ENCODE measurements at regions not wholly inside any gene's neighbourhood (a gene's known extent, or its start where the extent isn't known, plus 50 kb on each side); places are given as distances from the start of the nearest gene placed in this dataset.

DNA sequence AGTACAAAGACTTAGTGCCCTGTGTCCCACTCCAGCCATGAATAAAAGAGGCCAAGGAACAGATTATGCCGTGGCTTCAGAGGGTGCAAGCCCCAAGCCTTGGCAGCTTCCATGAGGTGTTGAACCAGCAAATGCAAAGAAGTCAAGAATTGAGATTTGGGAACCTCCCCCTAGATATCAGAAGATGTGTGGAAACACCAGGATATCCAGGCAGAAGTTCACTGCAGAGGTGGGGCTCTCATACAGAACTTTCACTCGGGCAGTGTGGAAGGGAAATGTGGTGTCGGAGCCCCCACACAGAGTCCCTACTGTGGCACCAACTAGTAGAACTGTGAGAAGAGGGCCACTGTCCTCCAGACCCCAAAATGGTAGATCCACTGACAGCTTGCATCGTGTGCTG lies 2421.4 kb downstream of the PCDH9 start:
- peaks cover 0 to 6% (median 0%) of the 10 kb centered on the region in 5 donors for H3K9me3 ChIP-seq (ENCODE audit: control insufficient read depth in 5 of 5, low read length in 5 of 5)
- H3K9ac ChIP-seq (ENCODE audit: low read length in 5 of 5): no peak overlapping the region
- no peaks in the 10 kb centered on the region for H3K27me3 ChIP-seq (ENCODE audit: control insufficient read depth in 5 of 5, insufficient read depth in 4 of 5, low read length in 5 of 5)
- H3K36me3 ChIP-seq (ENCODE audit: control insufficient read depth in 5 of 5, insufficient read depth in 5 of 5, low read length in 5 of 5): no peaks in the 10 kb centered on the region
- no peak overlapping the region for H3K4me3 ChIP-seq (ENCODE audit: low read depth in 1 of 5, low read length in 5 of 5)
- no peak overlapping the region for H3K27ac ChIP-seq (ENCODE audit: low read depth, low read length)
- H3K4me1 ChIP-seq (ENCODE audit: control insufficient read depth in 5 of 5, insufficient read depth in 5 of 5, low read length in 5 of 5): no peaks in the 10 kb centered on the region

DNA sequence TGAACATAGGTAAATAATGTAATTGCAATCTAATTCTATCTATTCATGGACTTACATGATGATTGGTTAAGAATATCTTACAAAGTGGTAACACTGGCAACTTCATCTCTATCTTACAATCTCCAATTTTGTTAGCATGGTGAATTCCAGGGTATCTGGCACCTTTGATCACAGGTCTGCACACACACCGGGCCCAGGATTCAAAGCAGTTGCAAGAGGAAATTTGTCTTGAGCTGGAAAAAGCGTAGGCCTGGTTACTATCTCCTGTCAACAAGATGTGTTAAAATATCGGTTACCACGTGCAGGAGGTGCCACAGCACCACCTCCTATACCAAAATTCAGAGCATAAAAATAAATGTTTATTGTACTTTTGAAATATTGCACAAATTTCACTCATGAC lies 2428.4 kb downstream of the PCDH9 start:
- Histone ChIP-seq H3K4me3 (ENCODE audit: low read depth in 1 of 5, low read length in 5 of 5) (no peak overlapping the region), H3K9me3 (ENCODE audit: control insufficient read depth in 5 of 5, low read length in 5 of 5) (no peaks in the 10 kb centered on the region), H3K36me3 (ENCODE audit: control insufficient read depth in 5 of 5, insufficient read depth in 5 of 5, low read length in 5 of 5) (no peaks in the 10 kb centered on the region), H3K9ac (ENCODE audit: low read length in 5 of 5) (no peak overlapping the region), H3K4me1 (ENCODE audit: control insufficient read depth in 5 of 5, insufficient read depth in 5 of 5, low read length in 5 of 5) (no peaks in the 10 kb centered on the region), H3K27me3 (ENCODE audit: control insufficient read depth in 5 of 5, insufficient read depth in 4 of 5, low read length in 5 of 5) (no peaks in the 10 kb centered on the region), H3K27ac (ENCODE audit: low read depth, low read length) (no peak overlapping the region)

DNA sequence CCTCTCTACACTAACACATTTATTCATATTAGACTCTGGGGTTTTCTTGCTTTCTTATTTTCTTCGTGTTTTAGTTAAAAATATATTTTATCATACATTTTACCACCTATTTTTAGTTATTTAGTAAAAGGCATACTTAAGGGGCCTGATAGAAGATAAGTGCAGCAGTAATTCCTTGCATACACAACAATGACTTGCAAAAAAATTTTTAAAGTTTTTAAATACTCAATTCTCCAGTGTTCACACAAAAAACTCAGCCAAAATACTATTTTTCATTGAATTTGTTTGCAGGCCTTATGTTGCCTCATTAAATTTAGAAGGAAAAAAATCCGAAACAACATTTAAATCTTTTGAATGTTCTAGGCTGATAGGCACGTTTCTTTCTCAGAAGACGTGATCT lies 2431.7 kb downstream of the PCDH9 start:
- Histone ChIP-seq H3K4me3 (ENCODE audit: low read depth in 1 of 5, low read length in 5 of 5) (no peak overlapping the region), H3K9me3 (ENCODE audit: control insufficient read depth in 5 of 5, low read length in 5 of 5) (no peaks in the 10 kb centered on the region), H3K27me3 (ENCODE audit: control insufficient read depth in 5 of 5, insufficient read depth in 4 of 5, low read length in 5 of 5) (no peaks in the 10 kb centered on the region), H3K4me1 (ENCODE audit: control insufficient read depth in 5 of 5, insufficient read depth in 5 of 5, low read length in 5 of 5) (no peaks in the 10 kb centered on the region), H3K27ac (ENCODE audit: low read depth, low read length) (no peak overlapping the region), H3K36me3 (ENCODE audit: control insufficient read depth in 5 of 5, insufficient read depth in 5 of 5, low read length in 5 of 5) (no peaks in the 10 kb centered on the region), H3K9ac (ENCODE audit: low read length in 5 of 5) (no peak overlapping the region)

DNA sequence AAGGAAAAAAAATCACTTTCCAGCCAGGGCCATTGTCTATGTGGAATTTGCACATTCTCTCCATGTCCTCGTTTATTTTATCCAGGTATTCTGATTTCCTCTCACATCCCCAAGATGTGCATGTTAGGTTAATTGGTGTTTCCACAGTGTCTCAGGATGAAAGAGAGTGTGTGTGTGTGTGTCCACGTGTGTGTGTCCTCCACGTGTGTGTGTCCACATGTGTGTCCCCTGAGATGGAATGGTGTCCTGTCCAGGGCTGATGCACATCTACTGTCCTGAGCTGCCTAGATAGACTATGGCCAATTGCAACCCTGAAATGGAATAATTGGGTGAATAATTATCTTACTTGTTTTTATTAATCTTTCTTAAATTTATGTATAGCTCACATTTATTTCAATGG lies 2436.5 kb downstream of the PCDH9 start:
- Histone ChIP-seq H3K36me3 (ENCODE audit: control insufficient read depth in 5 of 5, insufficient read depth in 5 of 5, low read length in 5 of 5) (no peaks in the 10 kb centered on the region), H3K9me3 (ENCODE audit: control insufficient read depth in 5 of 5, low read length in 5 of 5) (no peaks in the 10 kb centered on the region), H3K9ac (ENCODE audit: low read length in 5 of 5) (no peak overlapping the region), H3K4me1 (ENCODE audit: control insufficient read depth in 5 of 5, insufficient read depth in 5 of 5, low read length in 5 of 5) (no peaks in the 10 kb centered on the region), H3K4me3 (ENCODE audit: low read depth in 1 of 5, low read length in 5 of 5) (no peak overlapping the region), H3K27ac (ENCODE audit: low read depth, low read length) (no peak overlapping the region), H3K27me3 (ENCODE audit: control insufficient read depth in 5 of 5, insufficient read depth in 4 of 5, low read length in 5 of 5) (no peaks in the 10 kb centered on the region)

DNA sequence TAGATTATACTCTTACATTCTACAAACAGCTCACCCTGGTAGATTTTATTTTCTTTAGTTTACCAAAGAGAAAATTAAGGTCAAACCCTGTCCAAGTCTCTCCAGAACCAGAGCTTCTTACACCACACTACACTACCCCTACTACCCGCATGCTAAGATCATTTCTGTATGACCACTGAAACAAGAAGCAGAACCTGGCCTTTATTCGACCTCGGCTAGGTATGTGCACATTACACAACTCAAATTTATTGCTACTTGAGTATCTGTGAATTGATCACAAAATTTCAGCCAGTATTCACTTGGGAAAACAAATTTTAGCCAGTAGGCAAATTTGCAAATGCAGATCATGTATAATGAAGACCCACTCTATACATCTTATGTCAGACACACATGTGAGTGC lies 2437.0 kb downstream of the PCDH9 start:
- Histone ChIP-seq H3K36me3 (ENCODE audit: control insufficient read depth in 5 of 5, insufficient read depth in 5 of 5, low read length in 5 of 5) (no peaks in the 10 kb centered on the region), H3K9ac (ENCODE audit: low read length in 5 of 5) (no peak overlapping the region), H3K4me1 (ENCODE audit: control insufficient read depth in 5 of 5, insufficient read depth in 5 of 5, low read length in 5 of 5) (no peaks in the 10 kb centered on the region), H3K9me3 (ENCODE audit: control insufficient read depth in 5 of 5, low read length in 5 of 5) (no peaks in the 10 kb centered on the region), H3K27me3 (ENCODE audit: control insufficient read depth in 5 of 5, insufficient read depth in 4 of 5, low read length in 5 of 5) (no peaks in the 10 kb centered on the region), H3K4me3 (ENCODE audit: low read depth in 1 of 5, low read length in 5 of 5) (no peak overlapping the region), H3K27ac (ENCODE audit: low read depth, low read length) (no peak overlapping the region)

DNA sequence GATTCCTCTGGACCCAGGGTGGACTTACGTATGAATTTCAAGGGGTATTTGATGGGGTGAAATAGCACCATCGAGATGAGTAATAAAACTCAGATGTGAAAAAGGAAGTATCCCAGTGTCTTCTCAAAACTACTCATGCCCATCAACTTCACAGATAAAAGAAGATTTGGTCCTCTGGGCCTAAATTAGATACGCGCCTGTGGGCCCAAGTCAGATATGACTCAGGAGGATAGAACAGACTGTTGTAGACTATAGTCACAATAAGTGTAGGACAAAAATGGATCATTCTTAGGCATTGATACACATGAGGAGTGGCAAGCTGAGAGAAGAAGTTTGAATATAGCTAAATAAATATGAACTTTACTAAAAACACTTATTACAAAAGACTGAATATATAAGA lies 2438.8 kb downstream of the PCDH9 start:
- Histone ChIP-seq H3K4me3 (ENCODE audit: low read depth in 1 of 5, low read length in 5 of 5) (no peak overlapping the region), H3K4me1 (ENCODE audit: control insufficient read depth in 5 of 5, insufficient read depth in 5 of 5, low read length in 5 of 5) (no peaks in the 10 kb centered on the region), H3K9me3 (ENCODE audit: control insufficient read depth in 5 of 5, low read length in 5 of 5) (no peaks in the 10 kb centered on the region), H3K27ac (ENCODE audit: low read depth, low read length) (no peak overlapping the region), H3K36me3 (ENCODE audit: control insufficient read depth in 5 of 5, insufficient read depth in 5 of 5, low read length in 5 of 5) (no peaks in the 10 kb centered on the region), H3K9ac (ENCODE audit: low read length in 5 of 5) (no peak overlapping the region), H3K27me3 (ENCODE audit: control insufficient read depth in 5 of 5, insufficient read depth in 4 of 5, low read length in 5 of 5) (no peaks in the 10 kb centered on the region)

DNA sequence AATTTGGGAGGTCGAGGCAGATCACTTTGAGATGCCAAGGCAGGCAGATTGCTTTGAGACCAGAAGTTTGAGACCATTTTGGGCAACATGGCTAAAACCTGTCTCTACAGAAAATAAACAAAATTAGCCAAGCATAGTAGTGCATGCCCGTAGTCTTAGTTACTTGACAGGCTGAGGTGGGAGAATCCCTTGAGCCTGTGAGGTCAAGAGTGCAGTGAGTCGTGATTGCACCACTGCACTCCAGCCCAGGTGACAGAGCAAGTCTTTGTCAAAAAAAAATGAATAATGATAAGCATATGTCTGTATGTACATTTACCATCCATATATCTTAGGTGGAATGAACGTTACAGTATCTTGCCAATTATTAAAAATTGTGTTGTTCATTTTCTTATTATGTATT lies 2447.7 kb downstream of the PCDH9 start:
- Histone ChIP-seq H3K4me3 (ENCODE audit: low read depth in 1 of 5, low read length in 5 of 5) (no peak overlapping the region), H3K9ac (ENCODE audit: low read length in 5 of 5) (no peak overlapping the region), H3K27ac (ENCODE audit: low read depth, low read length) (no peak overlapping the region), H3K36me3 (ENCODE audit: control insufficient read depth in 5 of 5, insufficient read depth in 5 of 5, low read length in 5 of 5) (no peaks in the 10 kb centered on the region), H3K4me1 (ENCODE audit: control insufficient read depth in 5 of 5, insufficient read depth in 5 of 5, low read length in 5 of 5) (no peaks in the 10 kb centered on the region), H3K9me3 (ENCODE audit: control insufficient read depth in 5 of 5, low read length in 5 of 5) (no peaks in the 10 kb centered on the region), H3K27me3 (ENCODE audit: control insufficient read depth in 5 of 5, insufficient read depth in 4 of 5, low read length in 5 of 5) (no peaks in the 10 kb centered on the region)

DNA sequence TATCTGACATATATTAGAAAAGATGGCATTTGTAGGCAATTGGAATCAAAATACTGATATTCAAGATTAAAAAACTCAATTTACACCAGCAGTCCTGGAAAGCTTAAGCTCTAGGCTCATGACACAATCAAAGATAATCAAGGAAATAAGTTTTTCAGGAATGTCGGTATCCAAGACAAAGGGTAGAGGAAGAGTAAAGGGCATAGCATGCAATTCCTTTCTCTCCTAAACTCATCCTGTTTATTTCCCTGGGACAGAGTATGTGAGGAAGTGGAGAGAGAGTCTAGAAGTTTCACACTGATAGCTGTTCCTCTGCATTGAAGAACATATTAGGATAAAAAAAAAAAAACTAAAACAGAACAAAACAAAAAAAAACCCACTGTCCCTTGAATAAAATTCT lies 2452.1 kb downstream of the PCDH9 start:
- no peaks in the 10 kb centered on the region for H3K36me3 ChIP-seq (ENCODE audit: control insufficient read depth in 5 of 5, insufficient read depth in 5 of 5, low read length in 5 of 5)
- H3K4me1 ChIP-seq (ENCODE audit: control insufficient read depth in 5 of 5, insufficient read depth in 5 of 5, low read length in 5 of 5): no peaks in the 10 kb centered on the region
- H3K27me3 ChIP-seq (ENCODE audit: control insufficient read depth in 5 of 5, insufficient read depth in 4 of 5, low read length in 5 of 5): no peaks in the 10 kb centered on the region
- H3K9me3 ChIP-seq (ENCODE audit: control insufficient read depth in 5 of 5, low read length in 5 of 5): peaks cover 0 to 2% (median 0%) of the 10 kb centered on the region in 5 donors
- no peak overlapping the region for H3K9ac ChIP-seq (ENCODE audit: low read length in 5 of 5)
- no peak overlapping the region for H3K27ac ChIP-seq (ENCODE audit: low read depth, low read length)
- no peak overlapping the region for H3K4me3 ChIP-seq (ENCODE audit: low read depth in 1 of 5, low read length in 5 of 5)

DNA sequence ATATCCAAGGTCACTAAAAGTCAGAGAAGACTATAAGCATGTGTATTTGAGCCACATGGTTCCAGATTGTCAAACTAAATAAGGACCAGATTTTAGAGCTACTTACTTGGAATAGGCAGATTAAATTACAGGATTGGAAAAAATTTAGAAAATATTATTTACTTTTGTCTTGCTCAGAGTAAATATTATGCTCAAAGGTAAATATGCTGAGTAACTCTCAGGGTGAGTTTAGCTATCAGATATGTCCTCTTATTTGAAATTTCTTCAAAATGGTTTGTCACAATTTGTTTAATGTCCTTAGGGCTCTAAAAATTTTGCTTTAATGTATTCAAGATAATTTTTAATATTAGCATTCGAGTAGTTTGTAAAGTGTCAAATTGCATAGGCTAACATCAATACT lies 2455.2 kb downstream of the PCDH9 start:
- Histone ChIP-seq H3K4me1 (ENCODE audit: control insufficient read depth in 5 of 5, insufficient read depth in 5 of 5, low read length in 5 of 5) (no peaks in the 10 kb centered on the region), H3K27me3 (ENCODE audit: control insufficient read depth in 5 of 5, insufficient read depth in 4 of 5, low read length in 5 of 5) (no peaks in the 10 kb centered on the region)

DNA sequence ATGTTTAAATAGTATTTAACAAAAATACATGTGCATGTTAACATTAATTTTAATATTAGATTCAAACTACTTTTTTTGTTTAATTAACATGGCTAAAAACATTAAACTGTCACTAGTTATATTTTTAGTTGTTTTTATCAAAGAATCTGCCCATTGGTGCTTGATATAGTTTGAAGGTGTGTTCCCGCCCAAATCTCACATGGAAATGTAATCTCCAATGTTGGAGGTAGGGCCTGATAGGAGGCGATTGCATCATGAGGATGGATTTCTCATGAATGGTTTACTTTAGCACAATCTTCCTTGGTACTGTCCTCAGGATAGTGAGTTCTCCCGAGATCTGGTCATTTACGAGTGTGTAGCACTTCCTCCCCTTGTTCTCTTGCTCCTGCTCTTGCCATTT lies 2459.4 kb downstream of the PCDH9 start:
- Histone ChIP-seq H3K9me3 (ENCODE audit: control insufficient read depth in 5 of 5, low read length in 5 of 5) (no peaks in the 10 kb centered on the region), H3K36me3 (ENCODE audit: control insufficient read depth in 5 of 5, insufficient read depth in 5 of 5, low read length in 5 of 5) (no peaks in the 10 kb centered on the region), H3K4me3 (ENCODE audit: low read depth in 1 of 5, low read length in 5 of 5) (no peak overlapping the region), H3K27me3 (ENCODE audit: control insufficient read depth in 5 of 5, insufficient read depth in 4 of 5, low read length in 5 of 5) (no peaks in the 10 kb centered on the region), H3K9ac (ENCODE audit: low read length in 5 of 5) (no peak overlapping the region), H3K4me1 (ENCODE audit: control insufficient read depth in 5 of 5, insufficient read depth in 5 of 5, low read length in 5 of 5) (no peaks in the 10 kb centered on the region), H3K27ac (ENCODE audit: low read depth, low read length) (no peak overlapping the region)

More for the DNA sequence above, 2455.2 kb downstream of the PCDH9 start:
- Histone ChIP-seq H3K9ac (ENCODE audit: low read length in 5 of 5) (no peak overlapping the region), H3K9me3 (ENCODE audit: control insufficient read depth in 5 of 5, low read length in 5 of 5) (peaks cover 0 to 2% (median 0%) of the 10 kb centered on the region in 5 donors), H3K36me3 (ENCODE audit: control insufficient read depth in 5 of 5, insufficient read depth in 5 of 5, low read length in 5 of 5) (no peaks in the 10 kb centered on the region), H3K27ac (ENCODE audit: low read depth, low read length) (no peak overlapping the region), H3K4me3 (ENCODE audit: low read depth in 1 of 5, low read length in 5 of 5) (no peak overlapping the region)

DNA sequence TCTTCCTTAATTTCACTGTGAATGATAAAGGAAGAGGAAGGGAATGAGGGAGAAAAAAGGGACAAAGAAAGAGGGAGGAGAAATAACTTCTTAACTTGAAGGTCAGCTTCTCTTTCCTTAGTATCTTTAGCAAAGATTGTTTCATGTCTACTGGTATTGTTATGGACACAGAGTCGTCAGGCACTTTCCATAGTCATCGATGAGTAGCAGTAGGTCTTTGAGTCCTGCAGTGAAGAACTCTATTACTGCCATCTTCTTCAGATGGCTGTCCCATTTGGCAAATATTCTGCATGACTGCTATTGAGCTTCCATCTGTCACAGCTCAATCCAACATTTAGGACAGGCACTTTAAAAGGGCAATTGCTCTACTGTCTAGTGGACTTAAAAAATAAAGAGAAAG lies 2463.1 kb downstream of the PCDH9 start:
- H3K9me3 ChIP-seq (ENCODE audit: control insufficient read depth in 5 of 5, low read length in 5 of 5): peaks cover 0 to 6% (median 0%) of the 10 kb centered on the region in 5 donors
- no peaks in the 10 kb centered on the region for H3K27me3 ChIP-seq (ENCODE audit: control insufficient read depth in 5 of 5, insufficient read depth in 4 of 5, low read length in 5 of 5)
- no peak overlapping the region for H3K4me3 ChIP-seq (ENCODE audit: low read depth in 1 of 5, low read length in 5 of 5)
- no peak overlapping the region for H3K9ac ChIP-seq (ENCODE audit: low read length in 5 of 5)
- H3K27ac ChIP-seq (ENCODE audit: low read depth, low read length): no peak overlapping the region
- H3K4me1 ChIP-seq (ENCODE audit: control insufficient read depth in 5 of 5, insufficient read depth in 5 of 5, low read length in 5 of 5): no peaks in the 10 kb centered on the region
- H3K36me3 ChIP-seq (ENCODE audit: control insufficient read depth in 5 of 5, insufficient read depth in 5 of 5, low read length in 5 of 5): no peaks in the 10 kb centered on the region
